ENCODE measurements at regions not wholly inside any gene's neighbourhood (a gene's known extent, or its start where the extent isn't known, plus 50 kb on each side); places are given as distances from the start of the nearest gene placed in this dataset.
"Not testable (repeated sequence)": the region's sequence is repeated elsewhere in the genome, so short reads cannot be mapped to it uniquely, and the experiment has no call there.

GRCh38 chr2:143837055-143837454 is 682.9 kb downstream of the ZEB2 start:
- TF ChIP-seq, protein P1, sequence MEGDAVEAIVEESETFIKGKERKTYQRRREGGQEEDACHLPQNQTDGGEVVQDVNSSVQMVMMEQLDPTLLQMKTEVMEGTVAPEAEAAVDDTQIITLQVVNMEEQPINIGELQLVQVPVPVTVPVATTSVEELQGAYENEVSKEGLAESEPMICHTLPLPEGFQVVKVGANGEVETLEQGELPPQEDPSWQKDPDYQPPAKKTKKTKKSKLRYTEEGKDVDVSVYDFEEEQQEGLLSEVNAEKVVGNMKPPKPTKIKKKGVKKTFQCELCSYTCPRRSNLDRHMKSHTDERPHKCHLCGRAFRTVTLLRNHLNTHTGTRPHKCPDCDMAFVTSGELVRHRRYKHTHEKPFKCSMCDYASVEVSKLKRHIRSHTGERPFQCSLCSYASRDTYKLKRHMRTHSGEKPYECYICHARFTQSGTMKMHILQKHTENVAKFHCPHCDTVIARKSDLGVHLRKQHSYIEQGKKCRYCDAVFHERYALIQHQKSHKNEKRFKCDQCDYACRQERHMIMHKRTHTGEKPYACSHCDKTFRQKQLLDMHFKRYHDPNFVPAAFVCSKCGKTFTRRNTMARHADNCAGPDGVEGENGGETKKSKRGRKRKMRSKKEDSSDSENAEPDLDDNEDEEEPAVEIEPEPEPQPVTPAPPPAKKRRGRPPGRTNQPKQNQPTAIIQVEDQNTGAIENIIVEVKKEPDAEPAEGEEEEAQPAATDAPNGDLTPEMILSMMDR (conservative IDR thresholded peaks at IDR 0.05; ENCODE audit: low read depth, low read length): not testable (repeated sequence)
- TF ChIP-seq EZH2phosphoT487 (IDR thresholded peaks at IDR 0.05; ENCODE audit: borderline replicate concordance, low read length); EZH2 (IDR thresholded peaks at IDR 0.05; ENCODE audit: low read length, unreplicated experiment): not testable (repeated sequence)

Data from PC-3 (cell line).